Gastroesophageal sphincter (tissue), 3 donors: ENCODE measurements at regions not wholly inside any gene's neighbourhood (a gene's known extent, or its start where the extent isn't known, plus 50 kb on each side); places are given as distances from the start of the nearest gene placed in this dataset.
A peak's percentile ranks its signal among the peaks of the same experiment; 100 is the strongest.

Source experiments
- EP300 ChIP-seq: sonication (generic); formaldehyde crosslinking; IDR thresholded peaks from one replicate; pipeline ENCODE4 v1.6.1; 2017; ENCODE audit warnings: antibody characterized with exemption, mild to moderate bottlenecking
- POLR2A ChIP-seq, 2 donors: fragments of 450-650 bp; IDR thresholded peaks; one replicate each; pipeline ENCODE4 v1.6.1; 2017; ENCODE audit warnings: antibody characterized with exemption in 2 of 2, mild to moderate bottlenecking in 2 of 2, moderate library complexity in 1 of 2
- POLR2AphosphoS5 ChIP-seq: sonication (generic); formaldehyde crosslinking; IDR thresholded peaks from one replicate; pipeline ENCODE4 v1.6.1; 2017; ENCODE audit warnings: antibody characterized with exemption
- TF ChIP-seq, protein P1 (sequence below), 4 experiments: fragments of 200-600 bp in 2 of 4; fragments of 450-650 bp in 2 of 4; sonication (generic) in 1 of 4; IDR thresholded peaks; one replicate each; pipeline ENCODE4 v1.5.1; 2017 to 2019; ENCODE audit warnings: antibody characterized with exemption in 4 of 4, mild to moderate bottlenecking in 2 of 4, moderate library complexity in 2 of 4

DNA sequence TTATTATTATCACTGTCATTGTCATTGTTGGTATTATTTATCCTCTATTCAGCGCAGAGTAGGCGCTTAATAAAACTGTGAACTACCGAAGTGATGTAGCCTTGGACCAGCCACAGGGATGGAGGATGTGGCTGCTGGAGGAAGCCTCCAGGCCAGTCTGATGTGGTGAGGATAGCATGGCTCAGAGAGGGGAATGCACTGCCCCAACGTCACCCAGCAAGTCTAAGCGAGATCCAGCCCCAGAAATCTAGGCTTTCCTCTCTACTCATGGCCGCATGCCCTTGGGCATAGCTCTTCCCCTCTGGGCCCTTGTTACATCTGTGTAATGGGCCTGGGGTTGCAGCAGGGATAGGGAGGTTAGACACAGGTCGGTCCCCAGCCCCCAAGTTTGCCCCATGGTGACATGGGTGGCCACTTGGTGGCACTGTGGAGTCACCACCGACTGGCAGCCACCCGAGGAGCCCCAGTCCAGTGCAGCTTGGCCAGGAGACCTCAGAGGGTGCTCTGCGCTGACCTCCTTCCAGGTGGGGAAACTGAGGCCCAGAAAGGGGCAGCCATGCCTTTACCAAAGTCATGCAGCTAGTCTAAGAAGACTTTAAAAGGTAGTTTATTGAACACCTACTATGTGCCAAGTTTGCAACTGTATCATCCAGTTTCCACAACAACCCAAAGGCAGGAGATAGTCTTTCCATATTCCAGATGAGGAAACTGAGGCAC, 395.7 kb downstream of the MN1 start:
- TF ChIP-seq, protein P1, sequence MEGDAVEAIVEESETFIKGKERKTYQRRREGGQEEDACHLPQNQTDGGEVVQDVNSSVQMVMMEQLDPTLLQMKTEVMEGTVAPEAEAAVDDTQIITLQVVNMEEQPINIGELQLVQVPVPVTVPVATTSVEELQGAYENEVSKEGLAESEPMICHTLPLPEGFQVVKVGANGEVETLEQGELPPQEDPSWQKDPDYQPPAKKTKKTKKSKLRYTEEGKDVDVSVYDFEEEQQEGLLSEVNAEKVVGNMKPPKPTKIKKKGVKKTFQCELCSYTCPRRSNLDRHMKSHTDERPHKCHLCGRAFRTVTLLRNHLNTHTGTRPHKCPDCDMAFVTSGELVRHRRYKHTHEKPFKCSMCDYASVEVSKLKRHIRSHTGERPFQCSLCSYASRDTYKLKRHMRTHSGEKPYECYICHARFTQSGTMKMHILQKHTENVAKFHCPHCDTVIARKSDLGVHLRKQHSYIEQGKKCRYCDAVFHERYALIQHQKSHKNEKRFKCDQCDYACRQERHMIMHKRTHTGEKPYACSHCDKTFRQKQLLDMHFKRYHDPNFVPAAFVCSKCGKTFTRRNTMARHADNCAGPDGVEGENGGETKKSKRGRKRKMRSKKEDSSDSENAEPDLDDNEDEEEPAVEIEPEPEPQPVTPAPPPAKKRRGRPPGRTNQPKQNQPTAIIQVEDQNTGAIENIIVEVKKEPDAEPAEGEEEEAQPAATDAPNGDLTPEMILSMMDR (IDR thresholded peaks at IDR 0.05) = peak in 3 of 4 experiments; percentile 66 to 83 (median 69)
- TF ChIP-seq POLR2A (IDR thresholded peaks at IDR 0.05) (no peak), EP300 (no peak), POLR2AphosphoS5 (no peak)
